SJCRH30 (cell line): ENCODE measurements at regions not wholly inside any gene's neighbourhood (a gene's known extent, or its start where the extent isn't known, plus 50 kb on each side); places are given as distances from the start of the nearest gene placed in this dataset.

Experiments
- DNase-seq, 2 experiments: peaks; one replicate each; pipeline ENCODE4 v3.0.0-alpha.2; 2015 to 2020
- H3K27ac ChIP-seq: fragments of 250-450 bp; sonication (Bioruptor Pico); 2 replicates; pipeline ENCODE4 v1.5.1; 2020; ENCODE audit warnings: mild to moderate bottlenecking, moderate library complexity
- H3K27me3 ChIP-seq: fragments of 250-450 bp; sonication (Bioruptor Pico); 2 replicates; pipeline ENCODE4 v1.5.1; 2020; ENCODE audit warnings: mild to moderate bottlenecking, moderate library complexity
- H3K36me3 ChIP-seq: fragments of 250-450 bp; sonication (Bioruptor Pico); 2 replicates; pipeline ENCODE4 v1.5.1; 2020; ENCODE audit warnings: mild to moderate bottlenecking, moderate library complexity
- H3K4me1 ChIP-seq: fragments of 250-450 bp; sonication (Bioruptor Pico); 2 replicates; pipeline ENCODE4 v1.5.1; 2020; ENCODE audit warnings: mild to moderate bottlenecking, moderate library complexity
- H3K4me3 ChIP-seq: fragments of 250-450 bp; sonication (Bioruptor Pico); 2 replicates; pipeline ENCODE4 v1.5.1; 2020; ENCODE audit warnings: mild to moderate bottlenecking, moderate library complexity
- H3K9me3 ChIP-seq: fragments of 250-450 bp; sonication (Bioruptor Pico); replicated peaks from 2 replicates; pipeline ENCODE4 v1.5.1; 2020; ENCODE audit warnings: mild to moderate bottlenecking, moderate library complexity

- Histone ChIP-seq H3K27me3 (no peaks in the 10 kb centered on the region), H3K36me3 (0 out of 2 replicates have a peak, but pooled peaks cover 2% of the 10 kb centered on the region), H3K27ac (no peak overlapping the region), H3K4me3 (no peak overlapping the region), H3K9me3 (peaks cover 6% of the 10 kb centered on the region), H3K4me1 (no peaks in the 10 kb centered on the region; the same call in 1 of the 2 replicates)
- no peak for DNase-seq
These were observed 138.2 kb upstream of the OTOS start for GRCh38 chr2:240278661-240279060.

GRCh38 chr2:240280621-240281020, 140.2 kb upstream of the OTOS start:
- no peak overlapping the region for H3K27ac ChIP-seq
- no peaks in the 10 kb centered on the region for H3K27me3 ChIP-seq

DNA sequence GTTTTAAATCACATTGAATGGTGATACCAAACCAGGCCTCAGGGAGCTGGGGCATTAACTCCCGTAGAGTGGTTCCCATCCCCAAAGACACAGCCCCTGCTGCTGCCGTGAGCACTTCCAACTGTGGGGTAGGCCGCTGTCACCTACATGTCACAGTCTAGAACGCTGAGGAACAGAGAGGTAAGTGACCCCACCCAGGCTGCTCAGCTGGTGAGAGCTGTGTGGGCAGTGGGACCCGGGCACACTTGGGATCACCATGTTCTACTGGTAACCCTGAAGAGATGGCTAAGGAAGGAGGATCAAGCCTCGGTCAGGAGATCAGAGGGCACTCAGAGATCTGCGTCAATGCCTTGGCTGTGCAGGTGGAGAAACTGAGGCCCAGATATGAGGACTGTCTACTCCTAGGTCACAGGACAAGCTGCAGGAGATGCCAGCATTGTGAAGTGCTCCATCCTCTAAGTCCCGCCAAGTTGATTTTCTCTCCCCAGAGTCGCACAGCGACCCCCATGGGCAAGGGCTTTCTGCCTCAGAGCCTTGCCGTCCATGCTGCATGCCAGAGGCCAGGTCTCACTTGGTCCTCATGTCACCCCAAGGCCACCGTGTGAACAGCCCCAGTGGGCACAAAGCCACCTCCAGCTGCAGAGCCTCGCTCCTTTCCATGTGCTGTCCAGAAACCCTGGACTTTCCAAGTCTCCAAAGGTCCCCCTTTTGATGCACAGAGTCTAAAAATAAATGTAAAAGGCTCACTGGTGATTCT, 144.2 kb upstream of the OTOS start:
- no peak for DNase-seq
- peaks cover 8% of the 10 kb centered on the region for H3K9me3 ChIP-seq
- no peak overlapping the region for H3K4me3 ChIP-seq
- H3K36me3 ChIP-seq = no peaks in the 10 kb centered on the region
- H3K27me3 ChIP-seq = no peaks in the 10 kb centered on the region
- no peaks in the 10 kb centered on the region for H3K4me1 ChIP-seq
- no peak overlapping the region for H3K27ac ChIP-seq

More at GRCh38 chr2:240280621-240281020, 140.2 kb upstream of the OTOS start:
- Histone ChIP-seq H3K4me3 (no peak overlapping the region), H3K36me3 (0 out of 2 replicates have a peak, but pooled peaks cover 2% of the 10 kb centered on the region), H3K9me3 (peaks cover 8% of the 10 kb centered on the region), H3K4me1 (no peaks in the 10 kb centered on the region; the same call in 1 of the 2 replicates)
- DNase-seq = no peak

DNA sequence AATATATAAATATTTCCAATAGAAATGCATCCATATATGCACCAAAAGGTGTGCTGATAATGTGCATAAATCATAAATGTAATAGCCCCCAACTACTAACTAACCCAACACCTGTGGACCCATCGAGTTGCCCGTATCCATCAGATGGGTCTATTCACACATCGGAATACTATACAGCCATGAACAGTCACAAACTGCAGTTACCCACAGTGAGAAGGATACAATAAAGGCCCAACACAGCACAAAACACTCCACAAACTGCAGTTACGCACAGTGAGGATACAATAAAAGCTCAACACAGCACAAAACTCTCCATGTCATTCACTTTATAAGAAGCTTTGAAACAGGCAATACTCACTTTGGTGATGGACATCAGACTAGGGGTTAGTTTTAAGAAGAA, 145.3 kb upstream of the OTOS start:
- peaks cover under 1% of the 10 kb centered on the region; the same call in 1 of the 2 replicates for H3K27me3 ChIP-seq
- H3K36me3 ChIP-seq = no peaks in the 10 kb centered on the region
- H3K4me3 ChIP-seq = no peak overlapping the region
- H3K4me1 ChIP-seq = no peaks in the 10 kb centered on the region
- no peak overlapping the region for H3K27ac ChIP-seq
- DNase-seq = no peak
- H3K9me3 ChIP-seq = peaks cover 8% of the 10 kb centered on the region

DNA sequence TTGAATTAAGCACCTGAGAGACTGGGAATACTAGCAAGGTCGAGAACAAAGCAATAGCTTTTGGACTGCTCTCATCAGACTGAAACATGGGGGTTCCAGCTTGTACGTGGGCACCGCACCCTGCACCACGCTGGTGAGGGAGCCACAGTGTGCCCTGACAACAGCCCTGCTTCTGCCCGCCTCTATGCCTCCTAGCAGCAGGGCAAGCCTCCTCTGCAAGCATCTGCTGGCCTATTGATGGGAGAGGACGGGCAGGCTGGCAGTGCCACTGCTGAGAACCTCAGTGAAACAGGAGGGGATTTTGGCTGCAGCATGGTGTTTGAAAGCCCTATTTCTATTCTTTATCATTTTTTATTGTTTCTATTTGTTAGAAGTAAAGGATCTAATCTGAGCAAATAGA, 146.1 kb upstream of the OTOS start:
- H3K4me1 ChIP-seq = no peaks in the 10 kb centered on the region
- peaks cover 8% of the 10 kb centered on the region for H3K9me3 ChIP-seq
- DNase-seq = no peak
- no peaks in the 10 kb centered on the region for H3K36me3 ChIP-seq
- peaks cover 5% of the 10 kb centered on the region; the same call in 1 of the 2 replicates for H3K27me3 ChIP-seq
- H3K4me3 ChIP-seq = no peak overlapping the region
- no peak overlapping the region for H3K27ac ChIP-seq

DNA sequence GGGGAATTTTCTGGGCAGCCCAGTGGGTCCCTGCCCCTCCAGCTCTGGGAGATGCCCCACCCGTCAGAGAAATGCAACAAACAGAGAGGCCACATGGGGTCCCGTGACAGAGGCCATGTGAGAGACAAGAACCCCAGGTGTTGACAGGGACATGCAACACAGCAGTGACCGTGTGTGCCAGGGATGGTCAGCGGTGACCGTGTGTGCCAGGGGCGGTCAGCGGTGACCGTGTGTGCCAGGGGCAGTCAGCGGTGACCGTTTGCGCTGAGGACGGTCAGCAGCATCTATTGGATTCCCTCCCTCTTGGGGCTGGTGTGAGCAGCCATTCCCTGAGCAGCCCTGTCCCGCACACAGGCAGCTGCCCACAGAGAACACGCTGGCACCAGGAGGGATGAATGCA, 146.6 kb upstream of the OTOS start:
- no peaks in the 10 kb centered on the region for H3K4me1 ChIP-seq

DNA sequence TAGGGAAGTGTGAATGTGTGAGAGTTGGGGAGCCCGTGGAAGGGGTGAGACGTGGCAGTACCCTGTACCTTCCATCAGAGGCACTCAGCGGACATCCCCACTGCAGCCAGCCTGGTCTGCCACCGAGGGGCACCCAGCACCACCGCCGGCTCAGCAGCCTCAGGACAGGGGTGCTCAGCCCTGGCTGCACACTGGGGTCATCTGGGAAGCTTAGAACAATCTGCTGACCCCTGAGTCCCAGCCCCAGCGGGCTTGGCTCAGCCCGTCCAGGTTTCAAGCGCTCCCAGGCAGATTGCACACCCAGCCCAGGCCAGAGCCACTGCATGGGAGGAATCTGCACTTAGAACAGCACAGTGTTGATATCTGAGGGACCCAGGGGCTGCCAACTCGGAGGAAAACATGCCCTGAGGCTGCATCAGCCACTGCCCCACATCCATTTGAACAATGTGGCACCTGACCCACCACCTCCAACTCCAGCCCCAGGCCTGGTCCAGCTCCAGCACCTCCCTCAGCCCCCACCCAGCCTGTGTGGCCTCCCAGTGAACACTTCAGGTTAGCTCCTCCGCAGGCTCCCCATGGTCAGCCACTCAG, 147.1 kb upstream of the OTOS start:
- Histone ChIP-seq H3K27ac (no peak overlapping the region), H3K36me3 (no peaks in the 10 kb centered on the region), H3K4me1 (peaks cover 4% of the 10 kb centered on the region), H3K9me3 (peaks cover 8% of the 10 kb centered on the region), H3K27me3 (peaks cover 5% of the 10 kb centered on the region; the same call in 1 of the 2 replicates), H3K4me3 (no peak overlapping the region)
- no peak for DNase-seq

More for the DNA sequence above, 146.6 kb upstream of the OTOS start:
- no peak overlapping the region for H3K27ac ChIP-seq
- no peak overlapping the region for H3K4me3 ChIP-seq
- DNase-seq = no peak
- H3K9me3 ChIP-seq = peaks cover 8% of the 10 kb centered on the region
- H3K27me3 ChIP-seq = peaks cover 5% of the 10 kb centered on the region; the same call in 1 of the 2 replicates
- no peaks in the 10 kb centered on the region for H3K36me3 ChIP-seq

DNA sequence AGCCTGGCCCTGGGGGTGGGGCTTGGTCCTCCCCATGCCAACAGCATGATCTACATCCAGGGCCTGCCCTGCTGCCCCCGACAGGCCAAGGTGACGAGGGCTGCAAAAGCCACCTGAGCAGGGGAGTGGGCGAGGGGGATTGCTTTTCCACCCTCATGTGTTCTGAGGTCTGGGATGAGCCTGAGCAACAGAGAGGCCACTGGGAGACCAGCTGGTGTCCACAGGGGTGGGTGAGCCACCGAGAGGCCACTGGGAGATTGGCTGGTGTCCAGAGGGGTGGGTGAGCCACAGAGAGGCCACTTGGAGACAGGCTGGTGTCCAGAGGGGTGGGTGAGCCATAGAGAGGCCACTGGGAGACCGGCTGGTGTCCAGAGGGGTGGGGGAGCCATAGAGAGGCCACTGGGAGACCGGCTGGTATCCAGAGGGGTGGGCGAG, 147.4 kb upstream of the GPC1 start:
- peaks cover 9% of the 10 kb centered on the region for H3K4me1 ChIP-seq

DNA sequence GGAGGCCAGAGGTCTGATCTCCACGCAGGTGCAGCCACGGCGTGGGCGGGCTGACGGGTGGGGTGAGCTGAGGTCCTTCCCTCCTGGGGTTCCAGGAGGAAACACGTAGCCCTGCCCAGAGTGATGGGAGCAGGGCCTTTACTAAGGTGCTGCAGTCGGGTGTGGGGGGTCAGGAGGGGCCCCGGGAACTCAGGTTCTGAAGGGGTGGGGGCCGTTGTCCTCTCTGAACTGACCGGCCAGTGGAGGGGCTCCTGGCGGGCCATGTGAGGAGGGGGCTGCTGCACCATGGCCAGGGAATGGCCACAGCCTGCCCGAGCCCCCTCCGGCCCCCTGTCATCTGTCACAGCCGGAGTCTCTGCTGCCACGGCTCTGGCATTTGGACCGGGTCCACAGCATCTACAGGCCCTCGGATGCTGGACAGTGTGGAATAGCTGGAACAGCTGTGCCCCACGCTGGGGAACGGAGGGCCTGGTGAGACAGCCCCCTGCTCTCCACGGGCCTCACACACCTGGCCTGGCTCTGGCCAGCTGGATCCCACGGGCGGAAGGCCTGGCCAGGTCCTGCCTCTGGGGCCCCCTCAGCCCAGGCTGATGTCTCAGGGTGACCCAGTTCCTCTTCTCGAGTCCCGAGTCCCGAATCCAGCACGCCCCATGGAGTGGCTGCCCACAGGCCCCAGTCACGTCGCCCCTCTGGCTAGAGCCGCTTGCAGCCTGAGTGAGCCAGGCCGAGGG, 145.6 kb upstream of the GPC1 start:
- Histone ChIP-seq H3K27me3 (peaks cover 5% of the 10 kb centered on the region; the same call in 1 of the 2 replicates), H3K9me3 (no peaks in the 10 kb centered on the region), H3K4me1 (peaks cover 20% of the 10 kb centered on the region), H3K27ac (no peak overlapping the region), H3K36me3 (no peaks in the 10 kb centered on the region), H3K4me3 (no peak overlapping the region)
- no peak for DNase-seq

More for the DNA sequence above, 147.4 kb upstream of the GPC1 start:
- H3K4me3 ChIP-seq = no peak overlapping the region
- no peaks in the 10 kb centered on the region for H3K36me3 ChIP-seq
- peaks cover 6% of the 10 kb centered on the region for H3K9me3 ChIP-seq
- peaks cover 5% of the 10 kb centered on the region; the same call in 1 of the 2 replicates for H3K27me3 ChIP-seq
- no peak overlapping the region for H3K27ac ChIP-seq
- DNase-seq = no peak

DNA sequence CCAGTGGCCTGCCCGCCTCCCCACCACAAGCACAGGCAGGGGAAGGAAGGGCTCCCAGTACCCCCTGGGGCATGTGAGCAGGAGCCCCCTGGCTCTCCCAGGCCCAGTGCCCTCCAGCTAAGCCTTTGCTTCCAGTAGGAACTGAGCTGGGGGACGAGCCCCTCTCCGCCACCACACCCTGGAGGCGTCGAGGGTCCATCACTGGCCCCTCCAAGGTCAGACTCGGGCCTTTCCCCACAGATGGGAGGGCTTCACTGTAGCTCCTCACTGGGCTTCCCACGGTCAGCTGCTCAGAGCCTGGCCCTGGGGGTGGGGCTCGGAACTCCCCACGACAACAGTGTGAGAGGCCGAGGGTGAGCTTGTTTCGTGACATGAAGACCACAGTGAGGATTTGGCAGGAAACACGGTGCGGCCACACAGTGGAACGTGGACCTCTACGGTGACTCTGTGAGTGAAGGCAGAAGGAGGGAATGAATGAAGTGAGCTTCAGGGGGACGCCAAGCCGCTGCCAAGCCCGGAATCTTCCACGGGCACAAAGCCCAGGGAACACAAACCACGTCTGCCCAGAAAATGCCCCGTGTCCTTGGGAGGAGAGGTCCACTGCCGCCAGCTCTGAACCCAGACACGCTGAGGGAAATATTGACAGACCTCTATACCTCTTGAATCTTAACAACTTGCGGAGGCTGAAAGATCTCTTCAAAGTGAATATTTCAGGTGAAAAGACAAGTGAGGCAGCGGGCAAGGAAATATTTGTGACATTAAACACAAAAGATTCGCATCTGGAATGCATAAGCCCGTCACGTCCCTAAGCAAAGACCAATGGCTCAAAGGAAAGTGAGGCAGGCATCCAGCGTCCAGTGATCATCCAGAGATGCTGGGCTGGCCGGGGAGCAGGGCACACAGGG, 144.8 kb upstream of the GPC1 start:
- Histone ChIP-seq H3K27ac (no peak overlapping the region), H3K36me3 (no peaks in the 10 kb centered on the region), H3K27me3 (peaks cover 5% of the 10 kb centered on the region; the same call in 1 of the 2 replicates), H3K4me1 (peaks cover 20% of the 10 kb centered on the region), H3K4me3 (no peak overlapping the region), H3K9me3 (no peaks in the 10 kb centered on the region)
- no peak for DNase-seq

GRCh38 chr2:240291337-240292034, 144.0 kb upstream of the GPC1 start:
- Histone ChIP-seq H3K4me3 (no peak overlapping the region), H3K27ac (no peak overlapping the region), H3K4me1 (peaks cover 20% of the 10 kb centered on the region), H3K27me3 (peaks cover 5% of the 10 kb centered on the region; the same call in 1 of the 2 replicates), H3K9me3 (no peaks in the 10 kb centered on the region), H3K36me3 (no peaks in the 10 kb centered on the region)
- no peak for DNase-seq

DNA sequence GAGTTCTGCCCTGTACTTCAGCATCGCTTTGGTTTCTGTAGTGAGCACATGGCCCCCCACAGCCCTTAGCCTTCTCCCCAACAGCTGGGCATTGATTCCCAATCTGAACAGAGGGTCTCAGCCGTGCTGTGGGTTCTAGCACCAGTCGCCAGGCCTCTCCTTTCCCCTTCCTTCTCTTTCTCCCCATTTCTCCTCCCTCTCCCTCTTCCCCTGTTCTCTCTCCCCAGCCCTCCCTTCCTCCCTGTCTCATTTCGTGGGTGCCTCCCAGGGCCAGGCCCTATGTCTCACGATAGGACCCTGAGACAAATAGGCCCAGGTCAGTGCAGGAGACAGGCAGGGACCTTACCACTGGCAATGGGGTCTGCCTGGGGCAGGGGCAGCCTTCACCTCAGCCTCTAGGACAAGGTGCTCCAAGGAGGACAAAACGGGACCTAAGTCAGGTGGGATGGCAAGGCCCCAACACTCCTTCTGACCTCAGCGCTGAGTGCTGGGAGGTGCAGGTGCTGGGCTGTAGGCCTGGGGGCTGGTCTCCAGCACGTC, 143.4 kb upstream of the GPC1 start:
- H3K9me3 ChIP-seq = no peaks in the 10 kb centered on the region
- no peak overlapping the region for H3K27ac ChIP-seq
- H3K27me3 ChIP-seq = peaks cover 5% of the 10 kb centered on the region; the same call in 1 of the 2 replicates
- no peak overlapping the region for H3K4me3 ChIP-seq
- no peaks in the 10 kb centered on the region for H3K36me3 ChIP-seq
- H3K4me1 ChIP-seq = peaks cover 20% of the 10 kb centered on the region
- DNase-seq = no peak
